ENCODE measurements at regions not wholly inside any gene's neighbourhood (a gene's known extent, or its start where the extent isn't known, plus 50 kb on each side); places are given as distances from the start of the nearest gene placed in this dataset.

GRCh38 chr13:54643863-54644262 lies 1615.2 kb downstream of the OLFM4 start:
- Histone ChIP-seq H4K20me1 (replicated peaks in 1 of 2; ENCODE audit: control insufficient read depth in 1 of 2, insufficient read depth in 2 of 2, low read length in 2 of 2) (no peaks in the 10 kb centered on the region), H4K5ac (ENCODE audit: insufficient read length, low read depth, low read length) (no peak overlapping the region), H3K27me3 (replicated peaks in 1 of 4; ENCODE audit: control insufficient read depth in 3 of 4, extremely low read depth in 1 of 4, insufficient read depth in 3 of 4, low read length in 3 of 4) (no peaks in the 10 kb centered on the region), H3K4me2 (ENCODE audit: insufficient read depth in 1 of 2, low read depth in 2 of 2, low read length in 2 of 2) (no peak overlapping the region), H3K4ac (replicated peaks; ENCODE audit: insufficient read length, low read depth, low read length) (no peak overlapping the region), H3K4me3 (ENCODE audit: extremely low read depth in 1 of 4, insufficient read depth in 2 of 4, low read depth in 3 of 4, low read length in 4 of 4) (no peak overlapping the region), H2AK5ac (ENCODE audit: low read depth, low read length) (no peak overlapping the region), H3K23me2 (ENCODE audit: low read depth, low read length) (0 out of 2 replicates have a peak, but pooled peaks cover 1% of the 10 kb centered on the region), H2BK120ac (replicated peaks; ENCODE audit: low read depth, low read length) (no peak overlapping the region), H4K8ac (ENCODE audit: extremely low read depth, insufficient read depth, low read length) (no peak overlapping the region), H3K79me2 (ENCODE audit: control insufficient read depth in 1 of 2, insufficient read depth in 2 of 2, low read length in 2 of 2) (no peaks in the 10 kb centered on the region), H2BK20ac (ENCODE audit: low read length) (no peak overlapping the region), H2BK12ac (ENCODE audit: low read depth, low read length) (no peak overlapping the region), H2AFZ (ENCODE audit: low read length) (no peak overlapping the region), H3K79me1 (ENCODE audit: low read depth, low read length) (no peaks in the 10 kb centered on the region), H3K27ac (ENCODE audit: low read depth, low read length) (no peak overlapping the region; the same call in 1 of the 2 replicates), H2BK5ac (ENCODE audit: low read depth, low read length) (no peak overlapping the region), H3K9ac (replicated peaks in 1 of 4; ENCODE audit: extremely low read depth in 1 of 4, low read depth in 3 of 4, low read length in 3 of 4) (no peak overlapping the region), H2BK15ac (ENCODE audit: low read length) (no peak overlapping the region), H3K18ac (ENCODE audit: extremely low read depth, low read length) (no peak overlapping the region), H3K36me3 (ENCODE audit: control insufficient read depth in 2 of 4, insufficient read depth in 4 of 4, low read length in 3 of 4) (no peaks in the 10 kb centered on the region), H3K4me1 (replicated peaks in 1 of 4; ENCODE audit: control insufficient read depth in 3 of 4, insufficient read depth in 4 of 4, low read length in 3 of 4) (peaks cover 0 to 5% (median 1%) of the 10 kb centered on the region in 4 experiments; a peak in 2 of 7 replicates), H3K56ac (replicated peaks; ENCODE audit: insufficient read length, low read depth, low read length) (no peak overlapping the region), H3K23ac (ENCODE audit: insufficient read length) (no peak overlapping the region), H3K9me3 (ENCODE audit: insufficient read depth in 2 of 2, low read depth in 1 of 2, low read length in 1 of 2) (no peaks in the 10 kb centered on the region), H4K91ac (replicated peaks; ENCODE audit: insufficient read length, low read length) (no peak overlapping the region), H3K14ac (ENCODE audit: insufficient read length) (no peak overlapping the region)
- DNase-seq (ENCODE audit: low read depth in 1 of 2, low spot score in 2 of 2) (no peak), FAIRE-seq (no peak)
- ChIA-PET POLR2A (ENCODE audit: partially characterized antibody) (no interaction called here), CTCF (ENCODE audit: partially characterized antibody) (no interaction called here)
- no peak for TF ChIP-seq CHD7 (IDR thresholded peaks at IDR 0.05; ENCODE audit: insufficient replicate concordance, low read length)
- TF ChIP-seq SIRT6 (IDR thresholded peaks at IDR 0.05; ENCODE audit: low read length) = no peak

Data from H1 (cell line).